ENCODE measurements at regions not wholly inside any gene's neighbourhood (a gene's known extent, or its start where the extent isn't known, plus 50 kb on each side); places are given as distances from the start of the nearest gene placed in this dataset.

- CTCF ChIA-PET = no interaction called here
- intact Hi-C loops (cut with micrococcal nuclease; ENCODE audit: unreplicated experiment) = no loop called here
- no peak overlapping the region for H3K4me3 ChIP-seq (ENCODE audit: low read depth, low read length)
Measured at GRCh38 chr2:160702754-160703153, 209.1 kb upstream of the RBMS1 start.

GRCh38 chr2:160703648-160704585 lies 210.3 kb upstream of the RBMS1 start:
- CTCF ChIA-PET = no interaction called here
- no peaks in the 10 kb centered on the region for H3K27me3 Mint-ChIP-seq (ENCODE audit: insufficient read depth, unreplicated experiment)

More at GRCh38 chr2:160702754-160703153, 209.1 kb upstream of the RBMS1 start:
- Histone ChIP-seq H3K27me3 (replicated peaks; ENCODE audit: control insufficient read depth, insufficient read depth, low read length) (no peaks in the 10 kb centered on the region), H3K36me3 (ENCODE audit: control insufficient read depth, insufficient read depth, low read length) (no peaks in the 10 kb centered on the region), H3K4me1 (no peaks in the 10 kb centered on the region), H3K9me3 (no peaks in the 10 kb centered on the region; the same call in 1 of the 2 replicates)
- no peak for TF ChIP-seq CTCF (IDR thresholded peaks at IDR 0.05; ENCODE audit: insufficient read depth in 1 of 2, low read depth in 1 of 2, low read length in 1 of 2, severe bottlenecking in 1 of 2, unreplicated experiment in 1 of 2)
- H3K4me3 Mint-ChIP-seq (ENCODE audit: unreplicated experiment) = no peak overlapping the region
- H3K36me3 Mint-ChIP-seq (ENCODE audit: insufficient read depth, unreplicated experiment) = no peaks in the 10 kb centered on the region
- no peaks in the 10 kb centered on the region for H3K27me3 Mint-ChIP-seq (ENCODE audit: insufficient read depth, unreplicated experiment)
- no peak for DNase-seq
- POLR2A ChIA-PET = no interaction called here
- peaks cover 13% of the 10 kb centered on the region for H3K9me3 Mint-ChIP-seq (ENCODE audit: unreplicated experiment)
- no TSS peak for BruUV-seq (replicated peaks)
- no peaks in the 10 kb centered on the region for H3K4me1 Mint-ChIP-seq (ENCODE audit: low read depth, unreplicated experiment)
- no peak overlapping the region for H3K27ac Mint-ChIP-seq (ENCODE audit: unreplicated experiment)

GRCh38 chr2:160715428-160715827 lies 221.8 kb upstream of the RBMS1 start:
- Mint-ChIP-seq H3K4me1 (ENCODE audit: low read depth, unreplicated experiment) (no peaks in the 10 kb centered on the region), H3K36me3 (ENCODE audit: insufficient read depth, unreplicated experiment) (no peaks in the 10 kb centered on the region)
- no peak for DNase-seq

More at GRCh38 chr2:160703648-160704585, 210.3 kb upstream of the RBMS1 start:
- BruUV-seq (replicated peaks) = no TSS peak
- no peak overlapping the region for H3K4me3 ChIP-seq (ENCODE audit: low read depth, low read length)
- H3K27ac Mint-ChIP-seq (ENCODE audit: unreplicated experiment) = no peak overlapping the region
- H3K4me3 Mint-ChIP-seq (ENCODE audit: unreplicated experiment) = no peak overlapping the region
- H3K27me3 ChIP-seq (replicated peaks; ENCODE audit: control insufficient read depth, insufficient read depth, low read length) = no peaks in the 10 kb centered on the region
- intact Hi-C loops (cut with micrococcal nuclease; ENCODE audit: unreplicated experiment) = no loop called here
- no peak for DNase-seq
- H3K36me3 ChIP-seq (ENCODE audit: control insufficient read depth, insufficient read depth, low read length) = no peaks in the 10 kb centered on the region
- no peaks in the 10 kb centered on the region for H3K36me3 Mint-ChIP-seq (ENCODE audit: insufficient read depth, unreplicated experiment)
- H3K4me1 Mint-ChIP-seq (ENCODE audit: low read depth, unreplicated experiment) = no peaks in the 10 kb centered on the region
- TF ChIP-seq CTCF (IDR thresholded peaks at IDR 0.05; ENCODE audit: insufficient read depth in 1 of 2, low read depth in 1 of 2, low read length in 1 of 2, severe bottlenecking in 1 of 2, unreplicated experiment in 1 of 2) = no peak
- peaks cover 19% of the 10 kb centered on the region for H3K9me3 Mint-ChIP-seq (ENCODE audit: unreplicated experiment)
- H3K9me3 ChIP-seq = no peaks in the 10 kb centered on the region; the same call in 1 of the 2 replicates
- POLR2A ChIA-PET = no interaction called here
- H3K4me1 ChIP-seq = no peaks in the 10 kb centered on the region

More at GRCh38 chr2:160715428-160715827, 221.8 kb upstream of the RBMS1 start:
- intact Hi-C loops (cut with micrococcal nuclease; ENCODE audit: unreplicated experiment) = no loop called here
- H3K36me3 ChIP-seq (ENCODE audit: control insufficient read depth, insufficient read depth, low read length) = no peaks in the 10 kb centered on the region
- no peak overlapping the region for H3K4me3 ChIP-seq (ENCODE audit: low read depth, low read length)
- H3K9me3 Mint-ChIP-seq (ENCODE audit: unreplicated experiment) = peaks cover 31% of the 10 kb centered on the region
- H3K4me3 Mint-ChIP-seq (ENCODE audit: unreplicated experiment) = no peak overlapping the region
- BruUV-seq (replicated peaks) = no TSS peak
- no peaks in the 10 kb centered on the region for H3K27me3 ChIP-seq (replicated peaks; ENCODE audit: control insufficient read depth, insufficient read depth, low read length)
- CTCF ChIA-PET = no interaction called here
- no peaks in the 10 kb centered on the region; the same call in 1 of the 2 replicates for H3K9me3 ChIP-seq
- peaks cover 6% of the 10 kb centered on the region for H3K4me1 ChIP-seq
- POLR2A ChIA-PET = no interaction called here
- no peak overlapping the region for H3K27ac Mint-ChIP-seq (ENCODE audit: unreplicated experiment)
- H3K27me3 Mint-ChIP-seq (ENCODE audit: insufficient read depth, unreplicated experiment) = no peaks in the 10 kb centered on the region
- TF ChIP-seq CTCF (IDR thresholded peaks at IDR 0.05; ENCODE audit: insufficient read depth in 1 of 2, low read depth in 1 of 2, low read length in 1 of 2, severe bottlenecking in 1 of 2, unreplicated experiment in 1 of 2) = no peak
